ENCODE measurements at regions not wholly inside any gene's neighbourhood (a gene's known extent, or its start where the extent isn't known, plus 50 kb on each side); places are given as distances from the start of the nearest gene placed in this dataset.

DNA sequence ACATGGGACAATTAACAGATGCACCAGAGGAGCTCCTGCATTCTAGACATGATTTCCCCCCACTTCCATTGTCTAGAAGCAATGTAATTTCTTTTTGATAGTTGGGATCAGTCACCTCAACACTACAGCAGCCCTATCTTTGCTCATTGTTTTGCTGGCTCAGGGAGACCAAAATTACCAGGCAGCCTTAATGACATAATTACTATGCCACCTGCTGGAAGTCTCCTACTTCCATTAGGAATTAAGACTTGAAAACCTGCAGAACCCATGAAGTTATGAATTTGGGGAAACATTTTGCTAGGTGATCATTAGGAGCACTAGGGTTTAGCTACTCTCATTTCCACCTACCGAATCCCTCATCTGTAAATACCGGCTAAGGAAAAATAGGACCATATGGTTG lies 312.0 kb upstream of the CA10 start:
- Histone ChIP-seq H3K27ac (no peak overlapping the region), H3K27me3 (no peaks in the 10 kb centered on the region), H3K4me3 (replicated peaks in 1 of 3) (no peak overlapping the region), H3K9me3 (no peaks in the 10 kb centered on the region), H3K4me1 (no peaks in the 10 kb centered on the region), H3K36me3 (no peaks in the 10 kb centered on the region)
- DNase-seq: no peak
- TF ChIP-seq POLR2A (IDR thresholded peaks at IDR 0.05): no peak
- TF ChIP-seq, protein P1, sequence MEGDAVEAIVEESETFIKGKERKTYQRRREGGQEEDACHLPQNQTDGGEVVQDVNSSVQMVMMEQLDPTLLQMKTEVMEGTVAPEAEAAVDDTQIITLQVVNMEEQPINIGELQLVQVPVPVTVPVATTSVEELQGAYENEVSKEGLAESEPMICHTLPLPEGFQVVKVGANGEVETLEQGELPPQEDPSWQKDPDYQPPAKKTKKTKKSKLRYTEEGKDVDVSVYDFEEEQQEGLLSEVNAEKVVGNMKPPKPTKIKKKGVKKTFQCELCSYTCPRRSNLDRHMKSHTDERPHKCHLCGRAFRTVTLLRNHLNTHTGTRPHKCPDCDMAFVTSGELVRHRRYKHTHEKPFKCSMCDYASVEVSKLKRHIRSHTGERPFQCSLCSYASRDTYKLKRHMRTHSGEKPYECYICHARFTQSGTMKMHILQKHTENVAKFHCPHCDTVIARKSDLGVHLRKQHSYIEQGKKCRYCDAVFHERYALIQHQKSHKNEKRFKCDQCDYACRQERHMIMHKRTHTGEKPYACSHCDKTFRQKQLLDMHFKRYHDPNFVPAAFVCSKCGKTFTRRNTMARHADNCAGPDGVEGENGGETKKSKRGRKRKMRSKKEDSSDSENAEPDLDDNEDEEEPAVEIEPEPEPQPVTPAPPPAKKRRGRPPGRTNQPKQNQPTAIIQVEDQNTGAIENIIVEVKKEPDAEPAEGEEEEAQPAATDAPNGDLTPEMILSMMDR (IDR thresholded peaks at IDR 0.05): no peak
- intact Hi-C loops (cut with DNase I): no loop called here
- 92 to 100% methylated on average over 2 of the region's 2 CpGs for WGBS, 2 donors

DNA sequence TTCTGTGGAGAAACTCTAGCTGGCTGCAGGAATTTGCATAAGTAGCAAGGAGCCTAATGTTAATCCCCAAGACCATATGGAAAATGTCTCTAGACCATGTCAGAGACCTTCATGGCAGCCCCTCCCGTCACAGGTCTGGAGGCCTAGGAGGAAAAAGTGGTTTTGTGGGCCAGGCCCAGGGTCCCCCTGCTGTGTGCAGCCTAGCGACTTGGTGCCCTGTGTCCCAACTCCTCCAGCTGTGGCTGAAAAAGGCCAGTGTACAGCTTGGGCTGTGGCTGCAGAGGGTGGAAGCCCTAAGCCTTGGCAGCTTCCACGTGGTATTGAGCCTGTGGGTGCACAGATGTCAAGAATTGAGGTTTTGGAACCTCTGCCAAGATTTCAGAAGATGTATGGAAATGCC lies 306.9 kb upstream of the CA10 start:
- Histone ChIP-seq H3K27me3 (no peaks in the 10 kb centered on the region), H3K36me3 (no peaks in the 10 kb centered on the region)
- intact Hi-C loops (cut with DNase I): no loop called here

DNA sequence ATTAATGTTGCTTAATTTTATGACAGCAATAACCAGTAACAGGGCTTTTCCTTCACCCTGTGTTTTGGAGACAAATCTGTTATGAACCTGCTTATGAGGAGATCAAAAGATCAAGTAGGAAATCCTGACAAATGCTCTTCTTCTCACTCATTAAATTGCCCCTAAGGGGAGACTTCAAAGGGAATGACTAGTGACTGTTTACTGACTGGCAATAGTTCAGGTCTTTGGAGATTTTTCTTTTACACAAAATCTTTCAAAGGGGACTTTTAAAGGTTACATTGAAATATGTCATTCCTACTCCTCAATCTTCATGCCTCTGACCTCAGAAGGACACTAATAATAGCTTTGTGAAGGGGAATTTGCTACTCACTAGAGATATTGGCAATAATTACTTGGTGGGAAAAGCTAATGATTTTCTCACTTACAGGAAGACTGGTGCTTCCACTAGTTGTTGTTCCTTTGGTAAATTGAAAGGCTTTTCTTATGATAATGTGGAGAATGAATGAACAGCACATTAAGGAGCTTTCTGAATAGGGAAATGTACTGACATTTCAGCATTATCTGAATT lies 292.9 kb upstream of the CA10 start:
- Histone ChIP-seq H3K4me1 (no peaks in the 10 kb centered on the region), H3K36me3 (no peaks in the 10 kb centered on the region), H3K27ac (no peak overlapping the region), H3K27me3 (no peaks in the 10 kb centered on the region), H3K4me3 (replicated peaks in 1 of 3) (no peak overlapping the region), H3K9me3 (no peaks in the 10 kb centered on the region)
- TF ChIP-seq POLR2A (IDR thresholded peaks at IDR 0.05): no peak
- TF ChIP-seq, protein P1 (IDR thresholded peaks at IDR 0.05): no peak
- no peak for DNase-seq
- intact Hi-C loops (cut with DNase I): no loop called here

More for the DNA sequence above, 306.9 kb upstream of the CA10 start:
- Histone ChIP-seq H3K27ac (no peak overlapping the region), H3K9me3 (no peaks in the 10 kb centered on the region), H3K4me3 (replicated peaks in 1 of 3) (no peak overlapping the region), H3K4me1 (no peaks in the 10 kb centered on the region)
- WGBS, 2 donors: 64 to 69% methylated on average over 3 of the region's 3 CpGs
- DNase-seq: no peak
- no peak for TF ChIP-seq POLR2A (IDR thresholded peaks at IDR 0.05)
- TF ChIP-seq, protein P1 (IDR thresholded peaks at IDR 0.05): no peak

- WGBS, 2 donors: 85 to 88% methylated on average over 2 of the region's 2 CpGs
- TF ChIP-seq, protein P1 (IDR thresholded peaks at IDR 0.05): no peak
- TF ChIP-seq POLR2A (IDR thresholded peaks at IDR 0.05): no peak
- H3K9me3 ChIP-seq: no peaks in the 10 kb centered on the region
- intact Hi-C loops (cut with DNase I): no loop called here
- no peaks in the 10 kb centered on the region for H3K36me3 ChIP-seq
- H3K27ac ChIP-seq: no peak overlapping the region
- no peaks in the 10 kb centered on the region for H3K4me1 ChIP-seq
- no peak for DNase-seq
- H3K27me3 ChIP-seq: no peaks in the 10 kb centered on the region
- no peak overlapping the region for H3K4me3 ChIP-seq (replicated peaks in 1 of 3)
Measured at GRCh38 chr17:52442350-52442749, 283.8 kb upstream of the CA10 start.

DNA sequence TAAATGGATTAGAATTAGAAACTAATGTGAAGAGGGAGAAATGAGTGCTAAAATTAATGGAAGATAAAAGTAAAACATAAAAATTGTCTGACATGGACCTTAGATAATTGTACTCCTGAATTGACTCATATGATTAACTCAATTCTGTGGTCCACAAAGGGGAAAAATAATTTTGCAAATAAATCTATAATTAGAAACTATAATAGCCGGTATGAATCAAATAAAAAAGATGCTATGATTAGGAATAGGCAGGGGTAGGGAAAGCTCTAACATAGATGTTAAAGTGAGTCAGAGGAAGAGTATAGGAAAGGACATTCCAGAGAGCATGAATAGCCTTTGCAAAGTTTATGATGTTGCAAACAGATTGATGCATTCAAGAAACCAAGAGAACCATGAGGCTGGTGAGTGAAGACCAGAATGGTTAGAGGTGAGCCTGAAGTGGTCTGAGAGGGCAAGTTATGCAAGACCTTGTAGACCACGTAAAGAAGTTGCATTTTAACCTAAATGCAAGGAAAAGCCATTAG lies 262.1 kb upstream of the CA10 start:
- Histone ChIP-seq H3K9me3 (no peaks in the 10 kb centered on the region), H3K36me3 (no peaks in the 10 kb centered on the region), H3K4me1 (no peaks in the 10 kb centered on the region), H3K27me3 (no peaks in the 10 kb centered on the region), H3K4me3 (replicated peaks in 1 of 3) (no peak overlapping the region), H3K27ac (no peak overlapping the region)
- TF ChIP-seq, protein P1 (IDR thresholded peaks at IDR 0.05): no peak
- TF ChIP-seq POLR2A (IDR thresholded peaks at IDR 0.05): no peak
- WGBS, 2 donors: 83 to 89% methylated on average over 2 of the region's 2 CpGs
- DNase-seq: no peak
- intact Hi-C loops (cut with DNase I): no loop called here

Data from thyroid gland (tissue), 4 donors.